Stimulated activated CD4-positive, alpha-beta T cell treated with anti-CD3 and anti-CD28 coated beads, Interleukin-1b, Interleukin-23, amount 100 ng/mL, for 24 hours (primary cell): ENCODE measurements at regions not wholly inside any gene's neighbourhood (a gene's known extent, or its start where the extent isn't known, plus 50 kb on each side); places are given as distances from the start of the nearest gene placed in this dataset.
A peak's percentile ranks its signal among the peaks of the same experiment; 100 is the strongest.

Source experiments
- DNase-seq, 4 experiments: peaks; one replicate each; pipeline ENCODE4 v3.0.0-alpha.2; 2020; ENCODE audit warnings: low read depth in 4 of 4, low spot score in 1 of 4

GRCh38 chr1:25038699-25039098 is 108.6 kb upstream of the RUNX3 start:
- DNase-seq = no peak

GRCh38 chr1:25037174-25038074 is 107.3 kb upstream of the RUNX3 start:
- DNase-seq = peak in 2 of 4 experiments; percentile 41 to 49

DNA sequence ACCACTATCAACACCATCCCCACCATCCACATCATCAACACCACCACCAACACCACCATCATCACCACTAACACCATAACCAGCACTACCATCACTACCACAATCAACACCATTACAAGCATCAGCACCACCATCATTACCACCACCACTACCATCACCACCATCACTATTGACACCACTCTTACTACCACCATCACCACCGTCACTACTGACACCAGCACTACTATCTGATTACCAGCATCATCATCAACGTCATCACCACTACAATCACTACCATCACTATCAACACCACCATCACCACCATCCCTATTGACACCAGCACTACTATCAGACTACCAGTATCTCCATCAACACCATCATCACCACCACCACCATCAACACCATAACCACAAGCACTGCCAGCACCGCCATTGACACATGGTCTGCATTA is 106.1 kb upstream of the RUNX3 start:
- no peak for DNase-seq

GRCh38 chr1:25035523-25036116 is 105.5 kb upstream of the RUNX3 start:
- DNase-seq = no peak

DNA sequence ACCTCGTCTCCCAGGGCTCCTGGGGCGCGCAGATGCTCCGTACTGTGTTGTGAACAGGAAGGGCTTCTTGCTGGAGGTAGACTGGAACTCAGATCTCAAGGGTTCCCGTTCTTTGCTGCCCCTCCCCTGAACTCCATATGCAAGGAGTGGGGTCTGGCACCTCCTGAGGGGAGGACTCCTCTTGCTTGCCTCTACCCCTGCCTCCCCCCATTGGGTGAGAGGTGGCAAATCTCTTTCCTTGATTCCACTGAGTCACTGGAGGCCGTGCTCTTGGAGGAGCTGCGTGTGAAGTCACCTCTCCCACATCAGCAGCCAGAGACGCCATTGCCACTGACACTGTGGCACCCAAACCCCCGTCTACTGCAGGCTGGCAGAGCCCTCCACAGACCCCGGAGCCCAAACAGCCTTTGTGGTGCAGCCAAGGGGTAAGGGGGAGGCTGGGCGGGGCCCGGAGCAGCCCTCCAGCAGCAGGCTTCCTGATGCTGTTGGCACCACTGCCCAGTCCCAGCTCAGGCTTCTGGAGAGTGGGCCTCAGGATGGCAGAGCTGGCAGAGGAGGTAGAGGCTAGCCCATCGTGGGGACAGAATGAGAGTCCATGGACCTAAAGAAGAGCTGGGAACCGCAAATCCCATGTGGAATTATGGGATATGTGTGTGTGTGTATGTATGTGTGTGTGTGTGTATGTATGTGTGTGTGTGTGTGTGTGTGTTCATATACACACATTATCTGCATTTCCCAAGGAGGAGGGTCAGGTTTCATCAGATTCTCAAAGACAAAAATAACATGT is 104.9 kb upstream of the RUNX3 start:
- no peak for DNase-seq

DNA sequence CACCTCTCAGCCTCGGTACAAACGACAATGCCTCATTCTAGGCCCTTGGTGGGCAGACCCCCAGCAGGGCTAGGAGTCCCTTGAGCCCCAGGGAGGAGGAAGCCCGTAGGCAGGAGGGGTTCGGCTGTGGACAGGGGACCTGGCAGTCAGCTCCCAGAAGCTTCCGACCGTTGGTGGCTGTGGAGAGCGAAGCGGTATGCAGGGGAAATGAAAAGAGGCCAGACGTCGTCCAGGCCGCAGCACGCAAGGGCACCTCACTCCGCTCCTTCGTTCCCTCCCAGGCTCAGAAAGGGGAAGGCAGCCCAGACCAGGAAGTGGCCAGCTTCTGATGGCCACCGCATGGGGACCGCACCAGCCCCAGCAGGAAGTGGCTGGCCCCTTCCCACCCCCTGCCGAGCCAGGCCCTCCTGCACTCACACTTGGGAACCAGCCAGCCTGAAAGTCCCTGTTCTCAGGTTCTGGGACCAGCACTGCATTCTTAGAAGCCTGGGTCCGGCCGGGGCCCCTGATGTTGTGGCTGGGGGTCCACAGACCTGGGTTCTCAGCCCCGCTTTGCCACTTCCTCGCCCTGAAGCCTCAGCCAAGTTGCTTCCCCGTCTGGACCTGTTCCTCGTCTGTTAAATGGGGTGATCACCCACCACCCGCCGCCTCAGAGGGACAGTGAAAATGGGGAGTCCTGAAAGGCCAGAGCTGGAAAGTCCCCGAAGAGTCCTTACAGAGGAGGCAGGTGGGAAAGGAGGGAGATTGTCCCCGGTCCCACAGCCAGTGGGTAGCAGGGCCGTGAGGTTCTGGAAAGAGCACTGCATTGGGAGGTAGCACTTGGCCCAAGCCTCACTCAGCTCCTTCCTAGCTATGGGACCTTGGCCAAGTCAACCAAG is 104.0 kb upstream of the RUNX3 start:
- DNase-seq = no peak

DNA sequence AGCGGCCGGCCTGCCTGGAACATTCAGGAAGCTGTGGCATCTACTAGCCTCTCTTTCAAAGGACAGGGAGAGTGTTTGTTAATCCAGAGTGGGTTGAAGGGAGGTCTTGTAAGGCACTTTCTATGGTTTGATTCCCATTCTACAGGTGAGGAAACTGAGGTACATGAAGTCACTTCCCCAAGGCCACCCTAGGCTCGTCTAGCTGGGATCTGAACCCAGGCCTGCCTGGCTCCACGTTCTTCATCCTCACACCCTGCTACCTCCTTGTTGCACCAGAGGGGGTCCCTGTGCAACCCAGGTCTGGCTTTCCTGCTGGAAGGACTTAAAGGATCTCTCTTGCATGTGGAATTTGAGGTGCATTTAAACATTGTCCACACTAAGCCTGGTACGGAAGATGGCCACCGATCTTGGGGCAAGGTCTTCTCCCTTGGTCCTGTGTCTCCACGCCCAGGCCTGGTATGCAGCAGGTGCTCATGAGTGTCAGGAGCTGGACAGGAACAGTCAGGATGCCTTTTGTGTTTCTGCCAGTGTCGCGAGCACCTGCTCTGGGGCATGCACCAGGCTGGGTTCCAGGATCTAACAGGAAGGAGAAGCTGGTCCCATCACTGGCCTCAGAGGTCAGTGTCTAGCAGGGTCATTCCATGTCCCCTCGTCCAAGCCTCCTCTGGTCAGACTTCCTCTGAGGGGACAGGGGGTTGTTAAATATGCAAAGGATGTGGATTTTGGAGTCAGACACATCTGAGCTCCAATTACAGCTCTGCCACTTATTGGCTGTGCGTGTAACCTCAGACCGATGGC is 103.2 kb upstream of the RUNX3 start:
- no peak for DNase-seq

DNA sequence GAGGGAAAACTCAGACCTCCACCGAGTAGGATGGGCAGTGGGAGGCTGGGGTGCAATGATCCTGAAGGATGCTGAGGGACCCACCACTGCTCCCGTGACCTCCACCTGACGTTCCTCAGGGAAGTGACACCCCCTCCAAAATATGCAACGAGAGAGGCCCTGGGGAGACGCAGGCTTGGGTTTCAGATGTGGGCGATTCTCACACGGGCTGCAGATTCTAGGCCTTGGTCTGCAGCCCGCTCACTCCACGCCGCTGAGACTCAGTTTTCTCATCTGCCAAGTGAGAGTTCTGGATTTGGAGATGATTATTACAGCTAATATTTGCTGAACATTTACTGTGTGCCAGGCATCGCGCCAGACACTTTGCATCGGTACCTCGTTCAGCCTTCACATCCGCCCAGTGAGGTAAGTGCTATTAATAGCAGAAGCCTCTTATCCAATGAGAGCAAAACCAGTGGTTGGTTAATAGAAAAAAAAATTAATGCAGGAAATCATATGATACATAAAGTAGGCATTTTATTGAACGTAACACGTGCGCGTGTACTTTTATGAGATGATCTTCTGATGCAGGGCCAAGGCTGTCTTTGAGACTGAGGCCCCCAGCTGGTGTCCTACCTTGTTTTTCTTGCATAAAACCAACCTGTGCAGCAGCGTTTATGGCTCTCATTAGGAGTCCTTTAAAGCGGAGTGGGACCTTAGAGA is 102.0 kb upstream of the RUNX3 start:
- no peak for DNase-seq

DNA sequence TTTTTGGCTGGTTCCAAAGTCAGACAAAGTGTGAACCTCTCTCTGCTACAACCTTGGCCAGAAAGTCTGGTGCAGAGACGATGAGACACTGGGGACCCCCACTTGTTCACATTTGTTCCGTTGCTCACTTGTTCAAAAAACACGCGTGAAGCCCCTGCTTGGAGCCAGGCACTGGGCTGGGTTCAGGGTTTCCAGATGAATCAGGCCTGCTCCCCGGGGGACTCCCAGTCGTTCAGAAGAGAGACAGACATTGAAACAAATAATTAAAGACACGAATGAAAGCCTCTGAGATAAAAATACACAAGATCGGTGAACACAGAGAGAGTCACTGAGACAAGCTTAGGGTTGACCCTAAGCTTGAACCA is 101.5 kb upstream of the RUNX3 start:
- DNase-seq = peak in 3 of 4 experiments; percentile 34 to 70 (median 47)

GRCh38 chr1:25030674-25031589 is 100.9 kb upstream of the RUNX3 start:
- peak in 3 of 4 experiments; percentile 41 to 80 (median 69) for DNase-seq

- DNase-seq = no peak
Measured at GRCh38 chr1:25030012-25030411, 99.9 kb upstream of the RUNX3 start.

GRCh38 chr1:25028907-25029599 is 99.0 kb upstream of the RUNX3 start:
- no peak for DNase-seq

DNA sequence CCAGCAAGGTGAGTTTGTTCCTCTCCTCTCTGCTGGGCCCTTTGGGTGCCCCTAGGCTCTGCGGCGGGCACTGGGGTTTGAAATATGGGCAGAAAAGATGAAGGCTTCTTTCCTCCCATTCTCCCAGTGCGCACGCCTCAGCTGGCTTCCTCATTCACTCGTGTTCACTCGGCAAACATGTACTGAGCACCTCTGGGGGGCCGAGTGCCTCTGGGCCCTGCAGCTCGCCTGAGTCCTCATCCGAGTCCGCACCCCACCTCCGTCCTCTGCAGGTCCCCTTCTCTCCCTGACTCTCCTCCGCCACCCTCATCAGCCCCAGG is 98.5 kb upstream of the RUNX3 start:
- DNase-seq = no peak

GRCh38 chr1:25027822-25028586 is 97.9 kb upstream of the RUNX3 start:
- DNase-seq = no peak

- no peak for DNase-seq
Measured at GRCh38 chr1:25026730-25027450, 96.8 kb upstream of the RUNX3 start.

- DNase-seq = no peak
Measured at GRCh38 chr1:25026304-25026703, 96.2 kb upstream of the RUNX3 start.
